Mesenchymal stem cell (in vitro differentiated cells and primary cell): ENCODE measurements at regions not wholly inside any gene's neighbourhood (a gene's known extent, or its start where the extent isn't known, plus 50 kb on each side); places are given as distances from the start of the nearest gene placed in this dataset.

Experiments used
- DNase-seq: peaks from one replicate; pipeline ENCODE4 v3.0.0-alpha.2; 2013
- H2AFZ ChIP-seq: one replicate; pipeline ENCODE4 v1.6.1; 2013; ENCODE audit warnings: low read depth, mild to moderate bottlenecking, control low read depth, inconsistent platforms, low read length, moderate library complexity
- H2AK5ac ChIP-seq: 2 replicates; pipeline ENCODE4 v1.6.1; 2013; ENCODE audit warnings: low read length, moderate library complexity, mild to moderate bottlenecking, inconsistent platforms; ENCODE audit not compliant: severe bottlenecking
- H2BK120ac ChIP-seq: one replicate; pipeline ENCODE4 v1.6.1; 2013; ENCODE audit warnings: low read depth, mild to moderate bottlenecking, inconsistent platforms, low read length, moderate library complexity
- H2BK12ac ChIP-seq, 2 experiments: one replicate each; pipeline ENCODE4 v1.6.1; 2013; ENCODE audit warnings: inconsistent platforms in 2 of 2, low read length in 2 of 2, mild to moderate bottlenecking in 2 of 2, moderate library complexity in 2 of 2, control low read depth in 1 of 2
- H2BK15ac ChIP-seq: one replicate; pipeline ENCODE4 v1.6.1; 2013; ENCODE audit warnings: mild to moderate bottlenecking, low read depth, inconsistent platforms; ENCODE audit not compliant: poor library complexity, severe bottlenecking
- H2BK5ac ChIP-seq: 2 replicates; pipeline ENCODE4 v1.6.1; 2013; ENCODE audit warnings: low read depth, mild to moderate bottlenecking, low read length, control low read depth, inconsistent platforms; ENCODE audit not compliant: poor library complexity, severe bottlenecking
- H3K14ac ChIP-seq, 2 experiments: one replicate each; pipeline ENCODE4 v1.6.1; 2013; ENCODE audit warnings: inconsistent platforms in 2 of 2, low read length in 2 of 2, control low read depth in 1 of 2, mild to moderate bottlenecking in 1 of 2, moderate library complexity in 1 of 2
- H3K18ac ChIP-seq, 2 experiments: one replicate each; pipeline ENCODE4 v1.6.1; 2013; ENCODE audit warnings: inconsistent platforms in 2 of 2, low read length in 2 of 2, control low read depth in 1 of 2, low read depth in 1 of 2, mild to moderate bottlenecking in 1 of 2
- H3K23ac ChIP-seq, 2 experiments: one replicate each; pipeline ENCODE4 v1.6.1; 2013; ENCODE audit warnings: inconsistent platforms in 2 of 2, low read length in 2 of 2, mild to moderate bottlenecking in 2 of 2, moderate library complexity in 2 of 2, control low read depth in 1 of 2
- H3K27ac ChIP-seq: 2 replicates; pipeline ENCODE4 v1.5.1; 2013; ENCODE audit warnings: mild to moderate bottlenecking, moderate library complexity, low read length, control low read depth, inconsistent platforms; ENCODE audit not compliant: poor library complexity, severe bottlenecking
- H3K27me3 ChIP-seq, 2 experiments: 2 replicates each; pipeline versions ENCODE4 v1.6.1 to v1.7.0; 2013; ENCODE audit warnings: low read length in 2 of 2, mild to moderate bottlenecking in 2 of 2, moderate library complexity in 2 of 2, control low read depth in 1 of 2, inconsistent platforms in 1 of 2; ENCODE audit not compliant: control insufficient read depth in 1 of 2, insufficient read depth in 1 of 2
- H3K36me3 ChIP-seq, 2 experiments: 2 replicates each; pipeline versions ENCODE4 v1.6.1 to v1.7.0; 2013; ENCODE audit warnings: low read length in 2 of 2, control low read depth in 1 of 2, inconsistent platforms in 1 of 2, low read depth in 1 of 2, mild to moderate bottlenecking in 1 of 2; ENCODE audit not compliant: insufficient read depth in 2 of 2, control insufficient read depth in 1 of 2
- H3K4ac ChIP-seq, 2 experiments: one replicate each; pipeline ENCODE4 v1.6.1; 2013; ENCODE audit warnings: inconsistent platforms in 2 of 2, low read length in 2 of 2, mild to moderate bottlenecking in 2 of 2, moderate library complexity in 2 of 2, control low read depth in 1 of 2, low read depth in 1 of 2
- H3K4me1 ChIP-seq: 2 replicates; pipeline ENCODE4 v1.6.1; 2013; ENCODE audit warnings: low read depth, low read length, control low read depth; ENCODE audit not compliant: control insufficient read depth, insufficient read depth
- H3K4me2 ChIP-seq: 2 replicates; pipeline ENCODE4 v1.6.1; 2013; ENCODE audit warnings: low read length, mild to moderate bottlenecking, inconsistent platforms; ENCODE audit not compliant: poor library complexity, severe bottlenecking
- H3K4me3 ChIP-seq, 2 experiments: 2 replicates each; pipeline versions ENCODE4 v1.5.1 to v1.7.0; 2013; ENCODE audit warnings: low read length in 2 of 2, mild to moderate bottlenecking in 2 of 2, control low read depth in 1 of 2, low read depth in 1 of 2; ENCODE audit not compliant: insufficient read depth in 1 of 2
- H3K79me1 ChIP-seq: replicated peaks from 2 replicates; pipeline ENCODE4 v1.6.1; 2013; ENCODE audit warnings: mild to moderate bottlenecking, control low read depth, low read length, inconsistent platforms; ENCODE audit not compliant: poor library complexity, severe bottlenecking
- H3K9ac ChIP-seq: 2 replicates; pipeline ENCODE4 v1.7.0; 2013; ENCODE audit warnings: mild to moderate bottlenecking, low read length, moderate library complexity
- H3K9me3 ChIP-seq: 2 replicates; pipeline ENCODE4 v1.7.0; 2013; ENCODE audit warnings: mild to moderate bottlenecking, low read length; ENCODE audit not compliant: control insufficient read depth
- H4K8ac ChIP-seq: one replicate; pipeline ENCODE4 v1.6.1; 2013; ENCODE audit warnings: inconsistent platforms, mild to moderate bottlenecking, low read length, moderate library complexity
- H4K91ac ChIP-seq: one replicate; pipeline ENCODE4 v1.6.1; 2013; ENCODE audit warnings: mild to moderate bottlenecking, low read length, inconsistent platforms
- WGBS: methylation state at CpG from one replicate; pipeline ENCODE4 v1.1.7; 2013; ENCODE audit warnings: mixed read lengths; 5-methylcytosine and 5-hydroxymethylcytosine counted together

DNA sequence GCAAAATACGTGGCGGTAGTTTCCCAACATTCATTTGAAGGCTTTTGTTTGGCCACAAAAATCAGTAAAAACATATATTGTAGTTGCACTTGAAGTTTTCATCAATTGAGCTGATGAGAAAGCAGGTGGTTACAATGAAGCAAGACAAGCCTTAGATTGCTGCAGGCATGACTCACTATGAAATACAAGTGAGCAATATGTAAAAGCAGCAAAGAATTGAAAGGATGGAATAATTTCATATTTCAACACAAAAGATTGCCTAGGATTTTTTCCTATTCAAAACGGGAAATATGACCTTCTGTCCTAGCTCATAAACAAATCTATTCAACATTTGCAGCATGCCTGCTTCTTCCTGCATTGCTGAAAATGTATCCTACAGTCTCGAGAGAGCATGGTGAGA, 190.9 kb upstream of the BANK1 start:
- Histone ChIP-seq H2BK12ac (no peak overlapping the region), H3K36me3 (no peaks in the 10 kb centered on the region), H4K8ac (no peak overlapping the region), H3K27ac (no peak overlapping the region), H2BK15ac (no peak overlapping the region), H3K4me1 (no peaks in the 10 kb centered on the region), H2AK5ac (no peak overlapping the region), H3K9me3 (no peaks in the 10 kb centered on the region), H3K4me3 (no peak overlapping the region), H3K14ac (no peak overlapping the region), H3K27me3 (no peaks in the 10 kb centered on the region), H2BK5ac (no peak overlapping the region), H2BK120ac (no peak overlapping the region), H3K9ac (peak overlapping the region; percentile 11), H3K23ac (no peak overlapping the region), H3K79me1 (no peaks in the 10 kb centered on the region), H3K18ac (no peak overlapping the region), H3K4me2 (no peak overlapping the region), H4K91ac (no peak overlapping the region), H2AFZ (no peak overlapping the region), H3K4ac (no peak overlapping the region)
- peak; percentile 6 for DNase-seq
- 72% methylated on average over 4 of the region's 4 CpGs for WGBS

DNA sequence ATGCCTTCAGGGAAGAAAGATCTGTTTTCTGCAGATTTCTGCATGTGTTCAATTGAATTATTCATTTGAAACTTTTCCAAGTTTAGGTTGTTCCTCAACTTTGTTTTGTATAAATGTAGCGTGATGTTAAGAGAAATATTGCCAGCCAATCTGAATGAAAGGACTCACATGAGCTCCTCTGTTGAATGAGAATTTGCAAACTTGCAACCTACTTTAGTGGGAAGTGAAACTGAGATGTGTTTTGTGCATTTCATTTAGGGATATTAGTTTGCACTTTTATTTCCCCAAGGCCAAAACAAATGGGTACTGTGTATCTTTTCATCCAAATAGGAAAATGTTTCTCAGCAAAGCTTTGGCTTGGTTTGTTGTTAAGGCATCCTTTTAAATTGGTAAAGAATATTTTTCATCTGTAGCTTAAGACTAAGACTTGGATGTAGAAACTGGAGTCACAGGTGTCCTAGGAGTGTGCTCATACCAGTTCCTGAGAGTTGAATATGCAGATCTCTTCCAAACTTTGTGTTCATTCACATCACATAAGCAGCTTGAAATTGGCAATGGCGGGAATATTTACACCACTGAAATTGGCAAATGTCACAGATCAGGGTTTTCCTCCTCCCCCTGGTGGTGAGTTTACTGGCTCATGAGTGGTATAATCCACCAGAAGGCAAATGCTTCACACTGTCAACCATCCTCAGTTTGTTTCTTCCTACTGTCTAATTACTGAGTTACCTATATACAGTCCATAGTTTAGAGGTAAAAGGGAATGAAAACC, 193.6 kb upstream of the BANK1 start:
- H2BK120ac ChIP-seq: no peak overlapping the region
- H4K91ac ChIP-seq: no peak overlapping the region
- H3K27me3 ChIP-seq: no peaks in the 10 kb centered on the region
- 88% methylated on average over 2 of the region's 2 CpGs for WGBS
- H3K4me3 ChIP-seq: no peak overlapping the region
- no peaks in the 10 kb centered on the region for H3K9me3 ChIP-seq
- no peak overlapping the region for H2AFZ ChIP-seq
- H3K23ac ChIP-seq: no peak overlapping the region
- no peak overlapping the region for H3K14ac ChIP-seq
- no peaks in the 10 kb centered on the region for H3K79me1 ChIP-seq
- H3K4ac ChIP-seq: no peak overlapping the region
- no peaks in the 10 kb centered on the region for H3K4me1 ChIP-seq
- no peak overlapping the region for H2BK12ac ChIP-seq
- no peak overlapping the region for H3K9ac ChIP-seq
- no peak overlapping the region for H2BK15ac ChIP-seq
- H3K27ac ChIP-seq: no peak overlapping the region
- no peak overlapping the region for H2AK5ac ChIP-seq
- no peak overlapping the region for H3K18ac ChIP-seq
- no peak overlapping the region for H2BK5ac ChIP-seq
- H4K8ac ChIP-seq: no peak overlapping the region
- no peaks in the 10 kb centered on the region for H3K36me3 ChIP-seq
- no peak overlapping the region for H3K4me2 ChIP-seq
- no peak for DNase-seq

DNA sequence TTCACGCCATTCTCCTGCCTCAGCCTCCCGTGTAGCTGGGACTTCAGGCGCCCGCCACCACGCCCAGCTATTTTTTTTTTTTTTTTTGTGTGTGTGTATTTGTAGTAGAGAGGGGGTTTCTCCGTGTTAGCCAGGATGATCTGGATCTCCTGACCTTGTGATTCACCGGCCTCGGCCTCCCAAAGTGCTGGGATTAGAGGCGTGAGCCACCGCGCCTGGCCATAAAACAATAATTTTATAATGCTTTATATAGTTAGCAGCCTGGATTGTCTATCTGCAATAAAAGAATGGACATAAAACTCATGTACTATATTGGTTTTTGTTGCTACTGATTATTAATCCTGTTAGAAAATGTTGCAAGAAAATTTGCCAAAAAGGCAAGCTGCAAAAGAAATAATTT, 195.9 kb upstream of the BANK1 start:
- 100% methylated on average over 4 of the region's 11 CpGs for WGBS

DNA sequence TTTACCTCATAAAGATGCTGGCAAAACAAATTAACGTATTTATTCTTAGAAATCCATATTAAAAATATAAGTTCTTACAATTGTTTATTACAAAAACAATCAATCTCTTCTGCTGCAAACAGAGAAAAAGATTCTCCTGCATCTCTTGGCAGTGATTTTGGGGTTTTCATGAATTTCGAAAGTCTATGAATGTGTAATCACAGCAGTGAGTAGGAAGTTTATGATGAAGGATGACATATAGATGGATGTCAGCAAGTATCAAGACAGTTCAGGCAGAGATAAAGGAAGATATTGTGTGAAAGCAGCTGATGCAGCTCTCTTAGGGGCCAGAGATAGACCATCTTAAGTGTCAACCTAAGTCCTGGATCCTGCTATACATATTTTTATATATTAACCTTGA, 196.9 kb upstream of the BANK1 start:
- WGBS: 98% methylated on average over 2 of the region's 2 CpGs
- Histone ChIP-seq H2BK120ac (no peak overlapping the region), H3K9me3 (no peaks in the 10 kb centered on the region), H2BK5ac (no peak overlapping the region), H3K4ac (no peak overlapping the region), H4K8ac (no peak overlapping the region), H3K27ac (no peak overlapping the region), H2BK12ac (no peak overlapping the region), H3K4me3 (no peak overlapping the region), H4K91ac (no peak overlapping the region), H3K4me2 (no peak overlapping the region), H3K79me1 (no peaks in the 10 kb centered on the region), H3K14ac (no peak overlapping the region), H2AK5ac (no peak overlapping the region), H3K4me1 (no peaks in the 10 kb centered on the region), H2BK15ac (no peak overlapping the region), H3K18ac (no peak overlapping the region), H3K9ac (no peak overlapping the region), H3K36me3 (no peaks in the 10 kb centered on the region), H3K27me3 (no peaks in the 10 kb centered on the region), H3K23ac (no peak overlapping the region), H2AFZ (no peak overlapping the region)
- DNase-seq: no peak

More for the DNA sequence above, 195.9 kb upstream of the BANK1 start:
- no peak overlapping the region for H2BK5ac ChIP-seq
- H3K79me1 ChIP-seq: no peaks in the 10 kb centered on the region
- no peak overlapping the region for H2BK15ac ChIP-seq
- H3K18ac ChIP-seq: no peak overlapping the region
- H3K23ac ChIP-seq: no peak overlapping the region
- no peaks in the 10 kb centered on the region for H3K9me3 ChIP-seq
- no peak overlapping the region for H2BK120ac ChIP-seq
- no peak overlapping the region for H4K91ac ChIP-seq
- H3K27ac ChIP-seq: no peak overlapping the region
- H3K27me3 ChIP-seq: no peaks in the 10 kb centered on the region
- H2AK5ac ChIP-seq: no peak overlapping the region
- H3K14ac ChIP-seq: no peak overlapping the region
- DNase-seq: no peak
- H4K8ac ChIP-seq: no peak overlapping the region
- no peak overlapping the region for H3K9ac ChIP-seq
- no peak overlapping the region for H2AFZ ChIP-seq
- no peaks in the 10 kb centered on the region for H3K36me3 ChIP-seq
- H3K4me3 ChIP-seq: no peak overlapping the region
- H2BK12ac ChIP-seq: no peak overlapping the region
- H3K4me1 ChIP-seq: no peaks in the 10 kb centered on the region
- no peak overlapping the region for H3K4ac ChIP-seq
- H3K4me2 ChIP-seq: no peak overlapping the region
